ENCODE measurements at regions not wholly inside any gene's neighbourhood (a gene's known extent, or its start where the extent isn't known, plus 50 kb on each side); places are given as distances from the start of the nearest gene placed in this dataset.
A peak's percentile ranks its signal among the peaks of the same experiment; 100 is the strongest.

DNA sequence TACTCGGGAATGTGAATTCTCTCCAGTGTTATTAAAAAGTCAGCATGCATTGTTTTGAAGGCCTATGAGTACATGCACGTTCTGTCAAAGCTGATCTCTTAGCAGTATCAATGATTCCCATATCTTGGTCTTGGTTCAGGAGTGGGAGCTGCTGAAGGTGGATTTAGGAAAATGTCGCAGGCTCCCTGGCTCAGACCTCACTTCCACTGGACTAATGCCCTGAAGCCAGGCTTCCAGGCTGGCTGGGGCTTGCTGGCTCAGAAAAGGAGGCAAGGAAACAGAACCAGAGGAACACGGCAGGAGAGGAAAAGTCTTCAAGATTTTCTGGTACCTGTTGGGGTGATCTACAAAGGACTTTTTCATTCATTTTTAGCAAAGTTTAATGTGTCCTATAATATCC, 81.6 kb downstream of the OLIG3 start:
- H3K36me3 Mint-ChIP-seq (ENCODE audit: low read depth) = peaks cover 2% of the 10 kb centered on the region
- H3K27me3 Mint-ChIP-seq (ENCODE audit: low read depth) = peaks cover 34% of the 10 kb centered on the region
- H3K9me3 Mint-ChIP-seq = peaks cover 6% of the 10 kb centered on the region
- no peak for DNase-seq (ENCODE audit: low spot score)
- no peak overlapping the region for H3K27ac Mint-ChIP-seq
- peaks cover 15% of the 10 kb centered on the region for H3K4me1 Mint-ChIP-seq (ENCODE audit: low read depth)
- no peak overlapping the region for H3K4me3 Mint-ChIP-seq

DNA sequence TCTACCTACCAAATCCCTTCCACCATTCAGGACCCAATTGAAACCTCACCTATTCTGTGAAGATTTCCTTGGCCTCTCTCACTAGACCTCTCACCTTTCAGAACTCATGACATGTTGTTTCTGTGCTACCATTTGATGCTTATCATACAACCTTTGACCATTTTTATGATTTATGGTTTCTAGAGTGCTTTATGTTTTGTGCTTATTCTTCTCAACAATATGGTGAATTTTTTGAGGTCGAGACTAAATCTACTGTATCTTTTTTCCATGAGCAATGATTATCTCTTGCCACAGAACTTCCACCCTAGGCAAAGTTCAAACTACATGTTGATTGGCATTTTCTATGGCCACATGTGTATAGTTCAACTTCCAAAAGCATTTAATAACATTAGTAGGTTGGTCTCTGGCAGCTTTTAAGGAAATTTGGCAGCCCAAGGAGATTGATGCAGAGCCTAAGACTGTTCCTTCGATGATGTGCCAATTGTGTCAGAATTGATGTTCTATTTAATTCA, 84.9 kb downstream of the OLIG3 start:
- H3K36me3 Mint-ChIP-seq (ENCODE audit: low read depth) = peaks cover 2% of the 10 kb centered on the region
- peaks cover 20% of the 10 kb centered on the region for H3K9me3 Mint-ChIP-seq
- H3K4me1 Mint-ChIP-seq (ENCODE audit: low read depth) = peaks cover 12% of the 10 kb centered on the region
- H3K27me3 Mint-ChIP-seq (ENCODE audit: low read depth) = peaks cover 23% of the 10 kb centered on the region
- no peak overlapping the region for H3K27ac Mint-ChIP-seq
- no peak overlapping the region for H3K4me3 Mint-ChIP-seq
- DNase-seq (ENCODE audit: low spot score) = no peak

DNA sequence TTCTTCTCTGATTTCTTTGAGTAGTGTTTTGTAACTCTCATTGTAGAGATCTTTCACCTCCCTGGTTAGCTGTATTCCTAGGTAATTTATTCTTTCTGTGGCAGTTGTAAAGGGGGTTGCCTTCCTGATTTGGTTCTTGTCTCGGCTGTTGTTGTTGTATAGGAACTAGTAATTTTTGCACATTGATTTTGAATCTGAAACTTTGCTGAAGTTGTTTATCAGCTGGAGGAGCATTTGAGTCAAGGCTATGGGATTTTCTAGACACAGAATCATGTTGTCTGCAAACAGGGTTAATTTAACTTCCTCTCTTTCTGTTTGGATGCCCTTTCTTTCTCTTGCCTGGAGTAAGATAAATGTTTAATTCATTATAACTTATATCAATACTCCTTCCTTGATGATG, 86.4 kb downstream of the OLIG3 start:
- Mint-ChIP-seq H3K4me1 (ENCODE audit: low read depth) (peaks cover 12% of the 10 kb centered on the region), H3K27ac (peak overlapping the region; percentile 1), H3K9me3 (peaks cover 20% of the 10 kb centered on the region), H3K27me3 (ENCODE audit: low read depth) (peaks cover 12% of the 10 kb centered on the region), H3K4me3 (no peak overlapping the region), H3K36me3 (ENCODE audit: low read depth) (peaks cover 2% of the 10 kb centered on the region)
- DNase-seq (ENCODE audit: low spot score) = no peak

GRCh38 chr6:137405806-137406205, 88.4 kb downstream of the OLIG3 start:
- no peak for DNase-seq (ENCODE audit: low spot score)
- H3K9me3 Mint-ChIP-seq = peaks cover 20% of the 10 kb centered on the region
- H3K36me3 Mint-ChIP-seq (ENCODE audit: low read depth) = peaks cover 2% of the 10 kb centered on the region
- H3K4me1 Mint-ChIP-seq (ENCODE audit: low read depth) = peaks cover 12% of the 10 kb centered on the region
- H3K27ac Mint-ChIP-seq = no peak overlapping the region
- H3K27me3 Mint-ChIP-seq (ENCODE audit: low read depth) = peaks cover 6% of the 10 kb centered on the region
- H3K4me3 Mint-ChIP-seq = no peak overlapping the region

DNA sequence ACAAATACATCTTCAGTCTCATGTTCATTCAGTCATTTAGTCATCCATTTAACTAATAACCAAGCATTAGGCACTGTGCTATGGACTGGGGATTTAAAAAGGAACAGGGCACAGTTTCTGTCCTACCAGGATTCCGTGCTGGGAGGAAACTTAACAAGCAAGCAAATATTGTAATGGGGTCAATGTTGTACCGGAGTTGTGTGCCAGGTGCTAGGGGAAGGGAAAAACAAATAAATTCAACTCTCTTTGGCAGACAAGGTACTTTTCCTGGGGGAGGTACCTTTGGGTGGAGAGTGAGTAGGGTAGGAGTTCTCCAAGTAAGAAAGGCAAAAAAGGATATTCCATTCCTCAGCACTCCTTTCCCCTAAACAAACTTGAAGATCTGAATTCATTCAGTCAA, 90.3 kb downstream of the OLIG3 start:
- Mint-ChIP-seq H3K4me1 (ENCODE audit: low read depth) (peaks cover 8% of the 10 kb centered on the region), H3K4me3 (no peak overlapping the region), H3K27ac (no peak overlapping the region), H3K9me3 (peaks cover 20% of the 10 kb centered on the region), H3K27me3 (ENCODE audit: low read depth) (no peaks in the 10 kb centered on the region), H3K36me3 (ENCODE audit: low read depth) (peaks cover 2% of the 10 kb centered on the region)
- no peak for DNase-seq (ENCODE audit: low spot score)

- Mint-ChIP-seq H3K27ac (no peak overlapping the region), H3K27me3 (ENCODE audit: low read depth) (no peaks in the 10 kb centered on the region), H3K4me3 (no peak overlapping the region), H3K9me3 (peaks cover 20% of the 10 kb centered on the region), H3K36me3 (ENCODE audit: low read depth) (peaks cover 2% of the 10 kb centered on the region), H3K4me1 (ENCODE audit: low read depth) (peaks cover 8% of the 10 kb centered on the region)
- no peak for DNase-seq (ENCODE audit: low spot score)
Observed at GRCh38 chr6:137403443-137403842, 90.8 kb downstream of the OLIG3 start.

DNA sequence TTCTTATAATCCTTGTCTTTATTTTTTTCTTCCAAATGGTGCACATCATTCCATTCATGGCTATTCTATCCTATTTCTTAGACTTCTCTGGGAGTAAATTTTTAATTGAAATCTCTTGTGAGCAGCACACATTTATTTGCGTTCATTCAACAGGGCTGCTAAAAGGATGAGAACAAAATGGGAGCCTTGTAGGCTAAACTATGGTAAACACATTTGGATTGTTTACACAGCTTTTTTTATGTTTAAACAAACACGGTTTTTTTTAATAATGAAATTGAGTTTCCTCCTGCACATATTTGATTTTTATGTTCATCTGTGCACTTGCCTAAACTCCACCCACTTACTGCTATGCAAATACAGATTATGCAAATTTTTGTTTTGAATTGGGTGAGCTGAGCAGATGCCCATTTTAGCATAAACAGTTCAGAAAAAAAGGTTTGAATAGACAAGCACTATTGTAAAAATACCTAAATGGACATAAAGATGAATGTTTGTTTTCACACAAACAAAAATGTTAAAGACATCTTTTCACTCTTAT, 92.0 kb downstream of the OLIG3 start:
- DNase-seq (ENCODE audit: low spot score) = no peak
- peaks cover 3% of the 10 kb centered on the region for H3K4me1 Mint-ChIP-seq (ENCODE audit: low read depth)
- peaks cover 10% of the 10 kb centered on the region for H3K9me3 Mint-ChIP-seq
- no peaks in the 10 kb centered on the region for H3K27me3 Mint-ChIP-seq (ENCODE audit: low read depth)
- H3K4me3 Mint-ChIP-seq = no peak overlapping the region
- no peak overlapping the region for H3K27ac Mint-ChIP-seq
- no peaks in the 10 kb centered on the region for H3K36me3 Mint-ChIP-seq (ENCODE audit: low read depth)

DNA sequence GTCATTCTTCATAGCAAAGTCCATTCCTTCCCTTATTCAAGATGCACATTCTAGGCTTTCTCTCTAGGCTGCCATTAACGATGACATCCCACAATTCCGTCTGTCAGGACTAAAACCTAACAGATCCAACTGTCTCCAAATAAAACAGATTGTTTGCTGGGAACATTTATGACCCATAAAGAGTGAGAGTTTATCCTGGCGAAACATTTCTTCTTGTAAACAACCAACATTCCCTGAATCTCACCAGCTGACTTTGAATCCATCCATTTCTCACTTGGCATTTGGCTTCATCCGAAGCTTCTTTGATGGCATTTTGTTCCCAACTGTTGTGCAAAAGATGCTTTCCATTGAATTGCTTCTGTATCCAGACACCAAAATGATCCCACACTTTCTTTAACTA, 93.1 kb downstream of the OLIG3 start:
- no peaks in the 10 kb centered on the region for H3K27me3 Mint-ChIP-seq (ENCODE audit: low read depth)
- H3K27ac Mint-ChIP-seq = no peak overlapping the region
- DNase-seq (ENCODE audit: low spot score) = no peak
- peaks cover 3% of the 10 kb centered on the region for H3K4me1 Mint-ChIP-seq (ENCODE audit: low read depth)
- H3K36me3 Mint-ChIP-seq (ENCODE audit: low read depth) = no peaks in the 10 kb centered on the region
- H3K4me3 Mint-ChIP-seq = no peak overlapping the region
- H3K9me3 Mint-ChIP-seq = no peaks in the 10 kb centered on the region

DNA sequence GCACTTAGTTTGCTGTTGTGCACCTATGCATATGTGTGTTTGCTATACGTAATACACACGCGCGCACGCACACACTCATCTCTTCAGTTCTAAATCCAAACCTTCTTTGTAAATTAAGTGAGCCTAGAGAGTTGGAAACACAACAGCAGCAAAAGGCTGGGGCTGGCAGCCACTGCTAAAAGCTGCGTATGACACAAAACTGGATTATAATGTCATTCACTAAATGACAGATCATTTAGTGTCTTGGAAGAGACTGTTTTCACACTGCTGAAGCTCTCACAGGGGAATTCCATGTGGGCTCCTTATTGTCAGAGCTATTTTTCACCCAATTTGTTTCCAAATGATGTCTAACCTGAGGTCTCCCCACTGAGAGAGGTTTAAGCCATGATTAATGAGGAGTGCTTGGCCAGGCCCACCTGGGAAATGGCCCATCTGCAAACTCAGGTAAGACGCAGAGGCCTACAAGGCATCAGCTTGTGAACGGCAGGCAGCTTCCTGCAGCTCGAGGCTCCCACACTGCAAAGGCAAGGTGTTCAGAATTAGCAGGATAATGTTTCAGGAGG, 94.2 kb downstream of the OLIG3 start:
- no peaks in the 10 kb centered on the region for H3K36me3 Mint-ChIP-seq (ENCODE audit: low read depth)
- no peak for DNase-seq (ENCODE audit: low spot score)
- no peaks in the 10 kb centered on the region for H3K9me3 Mint-ChIP-seq
- H3K27ac Mint-ChIP-seq = no peak overlapping the region
- peaks cover 2% of the 10 kb centered on the region for H3K4me1 Mint-ChIP-seq (ENCODE audit: low read depth)
- no peak overlapping the region for H3K4me3 Mint-ChIP-seq
- H3K27me3 Mint-ChIP-seq (ENCODE audit: low read depth) = no peaks in the 10 kb centered on the region

DNA sequence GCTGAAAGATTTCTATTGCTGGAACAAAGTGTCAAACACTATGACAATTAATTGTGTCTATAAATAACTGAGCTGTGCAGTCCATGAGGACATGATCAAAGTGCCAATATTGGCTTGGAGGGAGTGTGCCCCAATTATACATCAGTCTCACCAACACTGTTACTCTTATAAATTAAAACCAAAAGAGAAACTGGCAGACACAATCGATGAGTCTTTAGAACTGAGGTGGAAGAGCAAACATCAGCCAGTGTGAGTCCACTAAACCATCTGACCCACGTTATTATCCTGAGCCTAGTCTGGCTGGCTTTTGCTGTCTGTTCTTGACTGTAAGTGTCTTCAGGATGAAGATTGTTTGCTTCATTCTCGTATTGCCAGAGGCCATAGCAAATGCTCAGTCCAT, 98.9 kb downstream of the OLIG3 start:
- no peak overlapping the region for H3K27ac Mint-ChIP-seq
- H3K9me3 Mint-ChIP-seq = no peaks in the 10 kb centered on the region
- peaks cover 10% of the 10 kb centered on the region for H3K4me1 Mint-ChIP-seq (ENCODE audit: low read depth)
- peaks cover 4% of the 10 kb centered on the region for H3K36me3 Mint-ChIP-seq (ENCODE audit: low read depth)
- no peak for DNase-seq (ENCODE audit: low spot score)
- H3K27me3 Mint-ChIP-seq (ENCODE audit: low read depth) = no peaks in the 10 kb centered on the region
- H3K4me3 Mint-ChIP-seq = no peak overlapping the region

- H3K27ac Mint-ChIP-seq = no peak overlapping the region
- no peak for DNase-seq (ENCODE audit: low spot score)
- H3K9me3 Mint-ChIP-seq = peaks cover 13% of the 10 kb centered on the region
- H3K27me3 Mint-ChIP-seq (ENCODE audit: low read depth) = no peaks in the 10 kb centered on the region
- peaks cover 33% of the 10 kb centered on the region for H3K4me1 Mint-ChIP-seq (ENCODE audit: low read depth)
- peaks cover 14% of the 10 kb centered on the region for H3K36me3 Mint-ChIP-seq (ENCODE audit: low read depth)
- no peak overlapping the region for H3K4me3 Mint-ChIP-seq
Observed at GRCh38 chr6:137391061-137391814, 103.0 kb downstream of the OLIG3 start.

GRCh38 chr6:137390334-137390733, 103.9 kb downstream of the OLIG3 start:
- Mint-ChIP-seq H3K9me3 (peaks cover 20% of the 10 kb centered on the region), H3K27me3 (ENCODE audit: low read depth) (no peaks in the 10 kb centered on the region), H3K4me1 (ENCODE audit: low read depth) (peaks cover 34% of the 10 kb centered on the region), H3K27ac (peak overlapping the region; percentile 27), H3K4me3 (peak overlapping the region; percentile 19), H3K36me3 (ENCODE audit: low read depth) (peaks cover 14% of the 10 kb centered on the region)
- DNase-seq (ENCODE audit: low spot score) = no peak

DNA sequence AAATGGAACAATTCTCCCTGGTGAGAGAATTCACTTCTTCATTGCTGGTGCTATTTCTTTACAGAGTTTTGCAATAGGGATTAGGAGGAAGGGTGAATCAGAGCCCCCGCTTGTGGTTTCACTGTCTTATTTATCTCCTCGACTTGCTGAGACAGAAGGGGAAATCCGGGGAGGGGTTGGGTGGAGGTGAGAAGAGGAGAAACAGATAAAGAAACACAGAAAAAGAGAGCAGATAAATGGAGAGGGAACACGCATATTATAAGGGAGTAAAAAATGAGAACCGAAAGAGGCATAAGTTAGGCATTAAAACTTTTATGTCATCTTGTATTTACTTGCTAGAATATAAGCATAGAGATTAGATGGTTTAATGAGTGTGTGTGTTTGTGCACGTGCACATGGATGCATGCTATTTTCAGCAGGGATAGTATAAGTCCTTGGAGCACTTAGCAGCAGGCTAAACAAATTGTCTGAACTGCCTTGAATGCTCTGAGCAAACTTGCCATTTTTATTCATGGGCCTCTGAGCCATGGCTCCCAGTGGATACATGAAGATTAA, 105.0 kb downstream of the OLIG3 start:
- peak; percentile 82 for DNase-seq (ENCODE audit: low spot score)
- Mint-ChIP-seq H3K4me3 (peak overlapping the region; percentile 74), H3K4me1 (ENCODE audit: low read depth) (peaks cover 34% of the 10 kb centered on the region), H3K9me3 (peaks cover 20% of the 10 kb centered on the region), H3K36me3 (ENCODE audit: low read depth) (peaks cover 14% of the 10 kb centered on the region), H3K27ac (peak overlapping the region; percentile 83), H3K27me3 (ENCODE audit: low read depth) (no peaks in the 10 kb centered on the region)

- Mint-ChIP-seq H3K27me3 (ENCODE audit: low read depth) (no peaks in the 10 kb centered on the region), H3K4me1 (ENCODE audit: low read depth) (peaks cover 41% of the 10 kb centered on the region), H3K9me3 (peaks cover 20% of the 10 kb centered on the region), H3K27ac (no peak overlapping the region), H3K4me3 (no peak overlapping the region), H3K36me3 (ENCODE audit: low read depth) (peaks cover 14% of the 10 kb centered on the region)
- DNase-seq (ENCODE audit: low spot score) = no peak
Observed at GRCh38 chr6:137387096-137387764, 107.0 kb downstream of the OLIG3 start.
